GM12878 (cell line): ENCODE measurements at regions not wholly inside any gene's neighbourhood (a gene's known extent, or its start where the extent isn't known, plus 50 kb on each side); places are given as distances from the start of the nearest gene placed in this dataset.

ENCODE experiments used
- ATAC-seq: fragments of 200-7000 bp; cut with Tn5 transposase; 3 replicates; pipeline ENCODE4 v1.9.1; 2020; ENCODE audit warnings: mild to moderate bottlenecking, moderate library complexity
- BruUV-seq: library from RNA; stranded (reverse); fragments of 400-500 nt; replicated peaks from 2 replicates; lab custom pipeline; 2021; lab: Mats Ljungman, UMichigan
- CTCF ChIA-PET: fragments of 300-600 bp; sonication (Branson Sonifier 250); formaldehyde crosslinking; extraction: SDS; loops from one replicate; lab custom pipeline; 2021; ENCODE audit warnings: inconsistent platforms; lab: Yijun Ruan, JAX
- POLR2A ChIA-PET: fragments of 350-600 bp; formaldehyde crosslinking; extraction: SDS; loops from one replicate; lab custom pipeline; 2021; ENCODE audit warnings: inconsistent platforms; lab: Charles Lee
- RAD21 ChIA-PET: fragments of 300-600 bp; sonication (Branson Sonifier 250); formaldehyde crosslinking; loops from one replicate; lab custom pipeline; 2023; ENCODE audit warnings: antibody characterized with exemption; ENCODE audit not compliant: unreplicated experiment; lab: Charles Lee
- SMC1A ChIA-PET: fragments of 300-600 bp; sonication (Branson Sonifier 250); formaldehyde crosslinking; loops from one replicate; lab custom pipeline; 2023; ENCODE audit not compliant: unreplicated experiment, uncharacterized antibody; lab: Charles Lee
- DNase-seq: peaks from one replicate; pipeline ENCODE4 v3.0.0-alpha.2; 2011; ENCODE audit warnings: low read depth, low spot score
- FAIRE-seq: peaks from 3 replicates; lab custom pipeline; 2011; peaks lifted over from hg19 to GRCh38; lab: Jason Lieb, UNC
- H2AFZ ChIP-seq: 2 replicates; pipeline ENCODE4 v1.6.0; 2011; ENCODE audit warnings: low read depth, low read length, control low read depth; ENCODE audit not compliant: control insufficient read depth
- H3K27ac ChIP-seq: 2 replicates; pipeline ENCODE4 v1.5.1; 2011; ENCODE audit warnings: control low read depth; ENCODE audit not compliant: control insufficient read depth, insufficient read depth
- H3K27me3 ChIP-seq, 2 experiments: replicated peaks in 1 of 2; 2 replicates each; pipeline versions ENCODE4 v1.6.0 to v1.6.1; 2011; ENCODE audit warnings: low read length in 1 of 2; ENCODE audit not compliant: control insufficient read depth in 2 of 2, insufficient read depth in 2 of 2
- H3K36me3 ChIP-seq, 2 experiments: 2 replicates each; pipeline ENCODE4 v1.5.1; 2011; ENCODE audit warnings: low read length in 1 of 2; ENCODE audit not compliant: control insufficient read depth in 2 of 2, insufficient read depth in 2 of 2
- H3K4me1 ChIP-seq: 2 replicates; pipeline ENCODE4 v1.6.1; 2011; ENCODE audit warnings: mild to moderate bottlenecking, low read length, moderate library complexity, mixed read lengths; ENCODE audit not compliant: control insufficient read depth, insufficient read depth
- H3K4me2 ChIP-seq: 2 replicates; pipeline ENCODE4 v1.6.0; 2011; ENCODE audit warnings: control low read depth; ENCODE audit not compliant: control insufficient read depth, insufficient read depth
- H3K4me3 ChIP-seq: fragments of 200-600 bp; sonication (generic); 2 replicates; pipeline ENCODE4 v1.5.1; 2016
- H3K79me2 ChIP-seq: 2 replicates; pipeline ENCODE4 v1.6.0; 2011; ENCODE audit warnings: low read length; ENCODE audit not compliant: control insufficient read depth, insufficient read depth
- H3K9ac ChIP-seq: 2 replicates; pipeline ENCODE4 v1.8.0; 2011; ENCODE audit warnings: low read length, control low read depth, mixed read lengths; ENCODE audit not compliant: control insufficient read depth, insufficient read depth
- H3K9me3 ChIP-seq: replicated peaks from 3 replicates; pipeline ENCODE4 v1.5.1; 2011; ENCODE audit warnings: mild to moderate bottlenecking, low read length; ENCODE audit not compliant: control insufficient read depth, insufficient read depth
- H4K20me1 ChIP-seq: 2 replicates; pipeline ENCODE4 v1.6.0; 2011; ENCODE audit not compliant: control insufficient read depth, insufficient read depth
- ASH2L ChIP-seq: fragments of 300-600, 200-600 bp; sonication (generic); IDR thresholded peaks from 2 replicates; pipeline ENCODE4 v1.6.1; 2017; ENCODE audit warnings: low read depth, mild to moderate bottlenecking, borderline replicate concordance
- BRCA1 ChIP-seq: IDR thresholded peaks from 2 replicates; pipeline ENCODE4 v1.6.1; 2011; ENCODE audit warnings: low read depth, low read length, improper control_type of control experiment
- CHD4 ChIP-seq: fragments of 200-600 bp; sonication (generic); IDR thresholded peaks from 2 replicates; pipeline ENCODE4 v1.6.1; 2016; ENCODE audit warnings: mild to moderate bottlenecking
- CREB1 ChIP-seq: IDR thresholded peaks from 2 replicates; pipeline ENCODE4 v1.6.1; 2012; ENCODE audit warnings: low read depth, mild to moderate bottlenecking, inconsistent platforms
- ESRRA ChIP-seq: IDR thresholded peaks from 2 replicates; pipeline ENCODE4 v1.6.1; 2012; ENCODE audit warnings: mild to moderate bottlenecking, low read length, improper control_type of control experiment
- FOS ChIP-seq: IDR thresholded peaks from 3 replicates; pipeline ENCODE4 v1.6.1; 2011; ENCODE audit warnings: borderline replicate concordance; ENCODE audit not compliant: insufficient read length; ENCODE audit errors: extremely low read depth
- JUNB ChIP-seq: IDR thresholded peaks from 2 replicates; pipeline ENCODE4 v1.6.1; 2016; ENCODE audit warnings: antibody characterized with exemption, mild to moderate bottlenecking
- MYC ChIP-seq: IDR thresholded peaks from 2 replicates; pipeline ENCODE4 v1.6.1; 2011; ENCODE audit warnings: mild to moderate bottlenecking, low read length, moderate library complexity, inconsistent platforms; ENCODE audit not compliant: insufficient read depth, insufficient replicate concordance, insufficient read length, severe bottlenecking
- RAD51 ChIP-seq: fragments of 450-650 bp; IDR thresholded peaks from 2 replicates; pipeline ENCODE4 v1.6.1; 2016; ENCODE audit warnings: moderate library complexity, mild to moderate bottlenecking, inconsistent platforms
- RELA ChIP-seq: fragments of 450-650 bp; IDR thresholded peaks from 2 replicates; pipeline ENCODE4 v1.8.0; 2014; ENCODE audit warnings: borderline replicate concordance; ENCODE audit not compliant: partially characterized antibody
- RFX5 ChIP-seq: IDR thresholded peaks from 2 replicates; pipeline ENCODE4 v1.6.1; 2011; ENCODE audit warnings: low read depth, low read length, improper control_type of control experiment
- TARDBP ChIP-seq: IDR thresholded peaks from 2 replicates; pipeline ENCODE4 v1.6.1; 2016; ENCODE audit warnings: borderline replicate concordance
- in situ Hi-C: fragments of 300-500 bp; cut with MboI; formaldehyde crosslinking; loops from 9 replicates; pipeline ENCODE4 v1.14.3; 2018; ENCODE audit warnings: mixed read lengths
- intact Hi-C: fragments of 100-400 bp; cut with micrococcal nuclease; formaldehyde crosslinking; loops from one replicate; pipeline ENCODE4 v1.14.2; 2022; ENCODE audit not compliant: unreplicated experiment
- TF ChIP-seq, protein P1 (sequence below): fragments of 450-650 bp; formaldehyde crosslinking; IDR thresholded peaks from 2 replicates; pipeline ENCODE4 v1.5.0; 2022; ENCODE audit warnings: mild to moderate bottlenecking, missing genetic modification characterization
- TF ChIP-seq, protein P2 (sequence below): fragments of 150-350 bp; IDR thresholded peaks from 2 replicates; pipeline ENCODE4 v1.6.1; 2016; ENCODE audit warnings: low read depth, low read length

DNA sequence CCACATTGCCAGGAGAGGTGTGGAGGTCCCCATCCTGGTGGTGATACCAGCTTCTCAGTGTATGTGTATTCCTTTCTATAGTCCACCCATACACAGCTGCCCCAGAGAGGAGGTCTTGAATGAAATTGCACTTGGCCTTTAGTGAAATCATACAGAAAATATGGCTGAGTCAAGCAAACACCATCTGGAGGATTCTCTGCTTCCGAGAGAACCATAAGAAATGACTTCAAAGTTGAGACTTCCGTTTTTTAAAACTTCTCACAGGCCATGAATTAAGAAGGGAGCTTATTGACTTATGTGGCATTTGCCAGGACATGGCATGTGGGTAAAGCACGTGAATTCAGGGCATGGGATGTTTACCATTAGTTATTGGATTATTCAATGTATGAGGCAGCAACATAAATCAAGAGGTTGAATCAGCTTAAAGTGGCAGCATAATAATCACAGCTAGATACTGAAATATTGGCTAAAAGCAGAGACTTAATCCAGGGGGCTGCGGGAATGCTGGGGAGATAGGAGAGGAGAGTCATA is 119.1 kb upstream of the MTNR1B start (continued):
- TF ChIP-seq, protein P1, sequence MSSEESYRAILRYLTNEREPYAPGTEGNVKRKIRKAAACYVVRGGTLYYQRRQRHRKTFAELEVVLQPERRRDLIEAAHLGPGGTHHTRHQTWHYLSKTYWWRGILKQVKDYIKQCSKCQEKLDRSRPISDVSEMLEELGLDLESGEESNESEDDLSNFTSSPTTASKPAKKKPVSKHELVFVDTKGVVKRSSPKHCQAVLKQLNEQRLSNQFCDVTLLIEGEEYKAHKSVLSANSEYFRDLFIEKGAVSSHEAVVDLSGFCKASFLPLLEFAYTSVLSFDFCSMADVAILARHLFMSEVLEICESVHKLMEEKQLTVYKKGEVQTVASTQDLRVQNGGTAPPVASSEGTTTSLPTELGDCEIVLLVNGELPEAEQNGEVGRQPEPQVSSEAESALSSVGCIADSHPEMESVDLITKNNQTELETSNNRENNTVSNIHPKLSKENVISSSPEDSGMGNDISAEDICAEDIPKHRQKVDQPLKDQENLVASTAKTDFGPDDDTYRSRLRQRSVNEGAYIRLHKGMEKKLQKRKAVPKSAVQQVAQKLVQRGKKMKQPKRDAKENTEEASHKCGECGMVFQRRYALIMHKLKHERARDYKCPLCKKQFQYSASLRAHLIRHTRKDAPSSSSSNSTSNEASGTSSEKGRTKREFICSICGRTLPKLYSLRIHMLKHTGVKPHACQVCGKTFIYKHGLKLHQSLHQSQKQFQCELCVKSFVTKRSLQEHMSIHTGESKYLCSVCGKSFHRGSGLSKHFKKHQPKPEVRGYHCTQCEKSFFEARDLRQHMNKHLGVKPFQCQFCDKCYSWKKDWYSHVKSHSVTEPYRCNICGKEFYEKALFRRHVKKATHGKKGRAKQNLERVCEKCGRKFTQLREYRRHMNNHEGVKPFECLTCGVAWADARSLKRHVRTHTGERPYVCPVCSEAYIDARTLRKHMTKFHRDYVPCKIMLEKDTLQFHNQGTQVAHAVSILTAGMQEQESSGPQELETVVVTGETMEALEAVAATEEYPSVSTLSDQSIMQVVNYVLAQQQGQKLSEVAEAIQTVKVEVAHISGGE: no peak
- no peak for TF ChIP-seq MYC

- POLR2A ChIA-PET: no interaction called here
- SMC1A ChIA-PET: no interaction called here
- H3K27ac ChIP-seq: no peak overlapping the region
- no peak overlapping the region for H2AFZ ChIP-seq
- no peak overlapping the region for H3K4me3 ChIP-seq
- no peaks in the 10 kb centered on the region for H3K9me3 ChIP-seq
- no TSS peak for BruUV-seq
- H3K79me2 ChIP-seq: no peaks in the 10 kb centered on the region
- CTCF ChIA-PET: no interaction called here
- FAIRE-seq (no peak), ATAC-seq (no peak), DNase-seq (no peak)
- H3K9ac ChIP-seq: no peak overlapping the region
- H3K4me2 ChIP-seq: no peak overlapping the region
- H3K36me3 ChIP-seq: no peaks in the 10 kb centered on the region; a peak in 1 of 4 replicates
- H3K27me3 ChIP-seq: no peaks in the 10 kb centered on the region
- intact Hi-C loops: no loop called here
- no peaks in the 10 kb centered on the region for H3K4me1 ChIP-seq
- in situ Hi-C loops: no loop called here
- no peaks in the 10 kb centered on the region for H4K20me1 ChIP-seq
- RAD21 ChIA-PET: no interaction called here
- TF ChIP-seq RFX5 (no peak), FOS (no peak), TARDBP (no peak), BRCA1 (no peak), CHD4 (no peak), RELA (no peak), ESRRA (no peak), ASH2L (no peak), CREB1 (no peak), JUNB (no peak), RAD51 (no peak)
- TF ChIP-seq, protein P2, sequence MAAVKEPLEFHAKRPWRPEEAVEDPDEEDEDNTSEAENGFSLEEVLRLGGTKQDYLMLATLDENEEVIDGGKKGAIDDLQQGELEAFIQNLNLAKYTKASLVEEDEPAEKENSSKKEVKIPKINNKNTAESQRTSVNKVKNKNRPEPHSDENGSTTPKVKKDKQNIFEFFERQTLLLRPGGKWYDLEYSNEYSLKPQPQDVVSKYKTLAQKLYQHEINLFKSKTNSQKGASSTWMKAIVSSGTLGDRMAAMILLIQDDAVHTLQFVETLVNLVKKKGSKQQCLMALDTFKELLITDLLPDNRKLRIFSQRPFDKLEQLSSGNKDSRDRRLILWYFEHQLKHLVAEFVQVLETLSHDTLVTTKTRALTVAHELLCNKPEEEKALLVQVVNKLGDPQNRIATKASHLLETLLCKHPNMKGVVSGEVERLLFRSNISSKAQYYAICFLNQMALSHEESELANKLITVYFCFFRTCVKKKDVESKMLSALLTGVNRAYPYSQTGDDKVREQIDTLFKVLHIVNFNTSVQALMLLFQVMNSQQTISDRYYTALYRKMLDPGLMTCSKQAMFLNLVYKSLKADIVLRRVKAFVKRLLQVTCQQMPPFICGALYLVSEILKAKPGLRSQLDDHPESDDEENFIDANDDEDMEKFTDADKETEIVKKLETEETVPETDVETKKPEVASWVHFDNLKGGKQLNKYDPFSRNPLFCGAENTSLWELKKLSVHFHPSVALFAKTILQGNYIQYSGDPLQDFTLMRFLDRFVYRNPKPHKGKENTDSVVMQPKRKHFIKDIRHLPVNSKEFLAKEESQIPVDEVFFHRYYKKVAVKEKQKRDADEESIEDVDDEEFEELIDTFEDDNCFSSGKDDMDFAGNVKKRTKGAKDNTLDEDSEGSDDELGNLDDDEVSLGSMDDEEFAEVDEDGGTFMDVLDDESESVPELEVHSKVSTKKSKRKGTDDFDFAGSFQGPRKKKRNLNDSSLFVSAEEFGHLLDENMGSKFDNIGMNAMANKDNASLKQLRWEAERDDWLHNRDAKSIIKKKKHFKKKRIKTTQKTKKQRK: no peak
- TF ChIP-seq, protein P1: no peak
Measured at GRCh38 chr11:92852229-92852628, 117.2 kb upstream of the MTNR1B start.
